Neural cell (in vitro differentiated cells): ENCODE measurements at regions not wholly inside any gene's neighbourhood (a gene's known extent, or its start where the extent isn't known, plus 50 kb on each side); places are given as distances from the start of the nearest gene placed in this dataset.

Experiments
- CTCF ChIP-seq: fragments of 450-650 bp; IDR thresholded peaks from 2 replicates; pipeline ENCODE4 v1.5.1; 2014; ENCODE audit warnings: antibody characterized with exemption, mild to moderate bottlenecking, moderate library complexity; ENCODE audit not compliant: poor library complexity, severe bottlenecking
- EP300 ChIP-seq: fragments of 450-650 bp; conservative IDR thresholded peaks from 2 replicates; pipeline ENCODE4 v1.6.1; 2014; ENCODE audit warnings: antibody characterized with exemption, mild to moderate bottlenecking, moderate library complexity; ENCODE audit not compliant: poor library complexity, severe bottlenecking
- EZH2 ChIP-seq: fragments of 200-600, 300-800 bp; shearing (Covaris generic), sonication (generic); IDR thresholded peaks from 2 replicates; pipeline ENCODE4 v1.6.1; 2014; ENCODE audit warnings: antibody characterized with exemption, low read length, borderline replicate concordance, mild to moderate bottlenecking; ENCODE audit not compliant: insufficient read depth, poor library complexity, severe bottlenecking
- MXI1 ChIP-seq: fragments of 450-650 bp; conservative IDR thresholded peaks from 2 replicates; pipeline ENCODE4 v1.6.1; 2014; ENCODE audit warnings: antibody characterized with exemption, mild to moderate bottlenecking; ENCODE audit not compliant: poor library complexity, severe bottlenecking
- POLR2AphosphoS5 ChIP-seq: IDR thresholded peaks from 2 replicates; pipeline ENCODE4 v1.6.1; 2012
- RAD21 ChIP-seq: fragments of 450-650 bp; conservative IDR thresholded peaks from 2 replicates; pipeline ENCODE4 v1.6.1; 2014; ENCODE audit warnings: antibody characterized with exemption, mild to moderate bottlenecking, moderate library complexity
- REST ChIP-seq: IDR thresholded peaks from 2 replicates; pipeline ENCODE4 v1.6.1; 2012; ENCODE audit warnings: borderline replicate concordance
- SMC3 ChIP-seq: fragments of 450-650 bp; conservative IDR thresholded peaks from 2 replicates; pipeline ENCODE4 v1.6.1; 2014; ENCODE audit warnings: antibody characterized with exemption, mild to moderate bottlenecking, moderate library complexity; ENCODE audit not compliant: poor library complexity
- TAF1 ChIP-seq: IDR thresholded peaks from 2 replicates; pipeline ENCODE4 v1.6.1; 2012; ENCODE audit warnings: low read depth

- no peak for TF ChIP-seq CTCF
- no peak for TF ChIP-seq EZH2
- TF ChIP-seq REST: no peak
- no peak for TF ChIP-seq POLR2AphosphoS5
- TF ChIP-seq TAF1: no peak
- TF ChIP-seq RAD21: no peak
- no peak for TF ChIP-seq SMC3
- TF ChIP-seq MXI1: no peak
- TF ChIP-seq EP300: no peak
These were observed 621.7 kb downstream of the KCNJ3 start for GRCh38 chr2:155320236-155320635.
